ENCODE measurements at regions not wholly inside any gene's neighbourhood (a gene's known extent, or its start where the extent isn't known, plus 50 kb on each side); places are given as distances from the start of the nearest gene placed in this dataset.

DNA sequence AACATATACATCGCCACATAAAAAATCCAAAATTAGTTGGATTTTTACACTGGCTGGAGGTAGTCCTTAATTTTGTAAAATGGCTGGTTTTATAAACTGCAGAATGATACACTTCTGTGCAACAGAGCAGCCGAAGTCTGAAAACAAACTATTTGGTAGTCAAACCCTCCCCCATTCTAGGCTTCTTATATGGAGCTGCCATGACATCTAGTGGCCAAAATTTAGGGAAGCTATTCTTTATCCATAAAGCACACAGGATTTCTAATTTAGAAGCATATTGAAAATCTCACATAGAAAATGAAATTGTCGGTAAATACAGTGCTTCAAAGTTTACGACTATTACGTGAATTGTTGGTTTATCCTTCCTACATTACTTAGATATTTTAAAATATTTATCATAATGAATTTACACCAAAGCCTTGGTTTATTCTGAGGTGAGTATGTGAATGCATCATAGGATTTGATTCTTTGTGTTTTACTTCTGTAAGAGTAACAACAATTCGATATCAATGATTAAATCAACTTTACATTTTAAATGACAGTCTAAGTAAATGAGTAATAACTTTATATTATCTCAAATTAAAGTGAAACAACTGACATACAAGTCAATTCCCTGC, 113.4 kb upstream of the FAM241A start:
- Histone ChIP-seq H3K36me3 (ENCODE audit: control insufficient read depth, insufficient read depth, low read length) (no peaks in the 10 kb centered on the region), H3K4me1 (ENCODE audit: control insufficient read depth, insufficient read depth, low read length) (no peaks in the 10 kb centered on the region), H4K8ac (ENCODE audit: low read depth in 2 of 2, low read length in 2 of 2) (no peak overlapping the region), H3K56ac (ENCODE audit: extremely low read depth, insufficient read depth, low read length) (no peak overlapping the region), H3K27me3 (ENCODE audit: control insufficient read depth, insufficient read depth, low read length) (peaks cover 2% of the 10 kb centered on the region; the same call in 1 of the 2 replicates), H3K79me1 (ENCODE audit: low read depth in 1 of 2, low read length in 2 of 2) (no peaks in the 10 kb centered on the region), H3K9me1 (ENCODE audit: insufficient read depth, low read length) (no peaks in the 10 kb centered on the region), H3K23ac (ENCODE audit: low read depth, low read length) (no peak overlapping the region), H2AK5ac (ENCODE audit: low read depth, low read length) (no peak overlapping the region), H3K4ac (ENCODE audit: low read depth, low read length) (no peak overlapping the region), H3K14ac (replicated peaks; ENCODE audit: low read depth, low read length) (no peak overlapping the region), H3K9me3 (ENCODE audit: control insufficient read depth, insufficient read depth, low read length) (no peaks in the 10 kb centered on the region), H4K5ac (ENCODE audit: low read depth, low read length) (no peak overlapping the region), H2BK5ac (ENCODE audit: low read depth, low read length, poor library complexity, severe bottlenecking) (no peak overlapping the region), H4K91ac (ENCODE audit: insufficient read depth, low read depth, low read length) (no peak overlapping the region), H2BK15ac (ENCODE audit: low read depth, low read length) (no peak overlapping the region), H2BK20ac (ENCODE audit: low read depth, low read length) (no peak overlapping the region), H4K20me1 (ENCODE audit: insufficient read depth, low read length) (no peaks in the 10 kb centered on the region), H3K27ac (ENCODE audit: insufficient read depth, low read length) (no peak overlapping the region), H2AFZ (replicated peaks; ENCODE audit: low read length, poor library complexity) (no peak overlapping the region), H2BK120ac (ENCODE audit: low read depth, low read length) (no peak overlapping the region), H3K4me3 (ENCODE audit: insufficient read depth, low read depth, low read length) (no peak overlapping the region), H2AK9ac (replicated peaks; ENCODE audit: low read depth, low read length, poor library complexity) (no peak overlapping the region), H3K4me2 (ENCODE audit: low read depth, low read length) (peak overlapping the region; percentile 4; the same call in 1 of the 2 replicates), H3K9ac (ENCODE audit: low read depth, low read length) (no peak overlapping the region), H3K18ac (ENCODE audit: low read depth, low read length) (no peak overlapping the region)
- BruUV-seq (replicated peaks), result no TSS peak
- ChIA-PET POLR2A (ENCODE audit: unreplicated experiment) (no interaction called here), CTCF (interaction anchor here (0.5 to 1.7 kb wide), 6 partner anchors 9 to 1522 kb away, joined by 3 to 6 read pairs (median 3); no protein-coding TSS in a partner anchor)
- dilution Hi-C loops (cut with HindIII; ENCODE audit: low sequenced_read_pairs, unreplicated experiment), result no loop called here
- DNase-seq, result peak; percentile 50
- WGBS, 2 experiments (ENCODE audit: extremely low coverage in 2 of 2, insufficient read length in 1 of 2), result no CpG with 5 or more reads among the region's 6 CpGs
- no peak for TF ChIP-seq RCOR1 (IDR thresholded peaks at IDR 0.05; ENCODE audit: insufficient replicate concordance, low read length)
- TF ChIP-seq RFX5 (IDR thresholded peaks at IDR 0.05; ENCODE audit: low read depth, low read length), result no peak
- TF ChIP-seq CHD1 (IDR thresholded peaks at IDR 0.05; ENCODE audit: low read depth, low read length), result no peak
- TF ChIP-seq, protein P1, sequence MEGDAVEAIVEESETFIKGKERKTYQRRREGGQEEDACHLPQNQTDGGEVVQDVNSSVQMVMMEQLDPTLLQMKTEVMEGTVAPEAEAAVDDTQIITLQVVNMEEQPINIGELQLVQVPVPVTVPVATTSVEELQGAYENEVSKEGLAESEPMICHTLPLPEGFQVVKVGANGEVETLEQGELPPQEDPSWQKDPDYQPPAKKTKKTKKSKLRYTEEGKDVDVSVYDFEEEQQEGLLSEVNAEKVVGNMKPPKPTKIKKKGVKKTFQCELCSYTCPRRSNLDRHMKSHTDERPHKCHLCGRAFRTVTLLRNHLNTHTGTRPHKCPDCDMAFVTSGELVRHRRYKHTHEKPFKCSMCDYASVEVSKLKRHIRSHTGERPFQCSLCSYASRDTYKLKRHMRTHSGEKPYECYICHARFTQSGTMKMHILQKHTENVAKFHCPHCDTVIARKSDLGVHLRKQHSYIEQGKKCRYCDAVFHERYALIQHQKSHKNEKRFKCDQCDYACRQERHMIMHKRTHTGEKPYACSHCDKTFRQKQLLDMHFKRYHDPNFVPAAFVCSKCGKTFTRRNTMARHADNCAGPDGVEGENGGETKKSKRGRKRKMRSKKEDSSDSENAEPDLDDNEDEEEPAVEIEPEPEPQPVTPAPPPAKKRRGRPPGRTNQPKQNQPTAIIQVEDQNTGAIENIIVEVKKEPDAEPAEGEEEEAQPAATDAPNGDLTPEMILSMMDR (conservative IDR thresholded peaks at IDR 0.05; ENCODE audit: low read depth, low read length), result peak; percentile 69
- TF ChIP-seq BHLHE40 (IDR thresholded peaks at IDR 0.05; ENCODE audit: low read depth, low read length), result no peak
- peak; percentile 71 for TF ChIP-seq RAD21 (IDR thresholded peaks at IDR 0.05; ENCODE audit: low read length)
- TF ChIP-seq, protein P2, sequence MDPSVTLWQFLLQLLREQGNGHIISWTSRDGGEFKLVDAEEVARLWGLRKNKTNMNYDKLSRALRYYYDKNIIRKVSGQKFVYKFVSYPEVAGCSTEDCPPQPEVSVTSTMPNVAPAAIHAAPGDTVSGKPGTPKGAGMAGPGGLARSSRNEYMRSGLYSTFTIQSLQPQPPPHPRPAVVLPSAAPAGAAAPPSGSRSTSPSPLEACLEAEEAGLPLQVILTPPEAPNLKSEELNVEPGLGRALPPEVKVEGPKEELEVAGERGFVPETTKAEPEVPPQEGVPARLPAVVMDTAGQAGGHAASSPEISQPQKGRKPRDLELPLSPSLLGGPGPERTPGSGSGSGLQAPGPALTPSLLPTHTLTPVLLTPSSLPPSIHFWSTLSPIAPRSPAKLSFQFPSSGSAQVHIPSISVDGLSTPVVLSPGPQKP (IDR thresholded peaks at IDR 0.05; ENCODE audit: borderline replicate concordance, low read depth, low read length), result no peak
- no peak for TF ChIP-seq MXI1 (IDR thresholded peaks at IDR 0.05; ENCODE audit: borderline replicate concordance, low read depth, low read length)
- no peak for TF ChIP-seq POLR2A (IDR thresholded peaks at IDR 0.05; ENCODE audit: low read depth, low read length)
- TF ChIP-seq, protein P3, sequence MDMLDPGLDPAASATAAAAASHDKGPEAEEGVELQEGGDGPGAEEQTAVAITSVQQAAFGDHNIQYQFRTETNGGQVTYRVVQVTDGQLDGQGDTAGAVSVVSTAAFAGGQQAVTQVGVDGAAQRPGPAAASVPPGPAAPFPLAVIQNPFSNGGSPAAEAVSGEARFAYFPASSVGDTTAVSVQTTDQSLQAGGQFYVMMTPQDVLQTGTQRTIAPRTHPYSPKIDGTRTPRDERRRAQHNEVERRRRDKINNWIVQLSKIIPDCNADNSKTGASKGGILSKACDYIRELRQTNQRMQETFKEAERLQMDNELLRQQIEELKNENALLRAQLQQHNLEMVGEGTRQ (IDR thresholded peaks at IDR 0.05; ENCODE audit: low read depth, low read length), result no peak
- TF ChIP-seq CEBPB (IDR thresholded peaks at IDR 0.05; ENCODE audit: low read depth, low read length), result no peak
- peak; percentile 52; the same call in 1 of the 2 replicates for TF ChIP-seq SMC3 (IDR thresholded peaks at IDR 0.05; ENCODE audit: low read depth, low read length)
- TF ChIP-seq MAFK (IDR thresholded peaks at IDR 0.05; ENCODE audit: low read depth, low read length), result no peak
- no peak for TF ChIP-seq NFE2L2 (IDR thresholded peaks at IDR 0.05; ENCODE audit: low read depth, low read length)
- TF ChIP-seq MAZ (IDR thresholded peaks at IDR 0.05; ENCODE audit: borderline replicate concordance, low read depth, low read length), result no peak
- no peak for TF ChIP-seq FOS (IDR thresholded peaks at IDR 0.05; ENCODE audit: low read depth, low read length)
- in situ Hi-C loops (cut with MboI; ENCODE audit: low sequenced_read_pairs), result loop anchor here (10.0 to 25.0 kb wide), 2 partner anchors 387 to 1395 kb away; no protein-coding TSS in a partner anchor
- intact Hi-C loops (cut with micrococcal nuclease), result loop anchor here (1.0 to 10.0 kb wide), 5 partner anchors 177 to 1515 kb away; no protein-coding TSS in a partner anchor
- ATAC-seq (ENCODE audit: low read depth), result peak; percentile 89

Measured in IMR-90 (cell line).